H1 (cell line): ENCODE measurements at regions not wholly inside any gene's neighbourhood (a gene's known extent, or its start where the extent isn't known, plus 50 kb on each side); places are given as distances from the start of the nearest gene placed in this dataset.

Experiments used
- CTCF ChIA-PET: fragments of 300-600 bp; sonication (Branson Sonifier 250); formaldehyde crosslinking; loops from one replicate; lab custom pipeline; 2021; ENCODE audit not compliant: partially characterized antibody; lab: Charles Lee
- POLR2A ChIA-PET: fragments of 300-600 bp; sonication (Branson Sonifier 250); formaldehyde crosslinking; loops from one replicate; lab custom pipeline; 2021; ENCODE audit warnings: inconsistent platforms; ENCODE audit not compliant: partially characterized antibody; lab: Charles Lee
- DNase-seq, 2 experiments: peaks; one replicate each; pipeline versions ENCODE4 v3.0.0 to v3.0.0-alpha.2; 2010 to 2022; ENCODE audit warnings: low spot score in 2 of 2, low read depth in 1 of 2, mixed read lengths in 1 of 2
- FAIRE-seq: peaks from 2 replicates; lab custom pipeline; 2011; peaks lifted over from hg19 to GRCh38; lab: Jason Lieb, UNC
- H2AFZ ChIP-seq: 2 replicates; pipeline ENCODE4 v1.8.1; 2012; ENCODE audit warnings: low read length, inconsistent platforms
- H2AK5ac ChIP-seq: 2 replicates; pipeline ENCODE4 v1.6.1; 2013; ENCODE audit warnings: low read depth, low read length
- H2BK120ac ChIP-seq: replicated peaks from 2 replicates; pipeline ENCODE3; 2013; ENCODE audit warnings: low read depth, low read length, inconsistent platforms
- H2BK12ac ChIP-seq: 2 replicates; pipeline ENCODE4 v1.6.1; 2013; ENCODE audit warnings: low read depth, low read length
- H2BK15ac ChIP-seq: 2 replicates; pipeline ENCODE4 v1.6.1; 2013; ENCODE audit warnings: low read length
- H2BK20ac ChIP-seq: 2 replicates; pipeline ENCODE4 v1.6.1; 2013; ENCODE audit warnings: low read length
- H2BK5ac ChIP-seq: 2 replicates; pipeline ENCODE4 v1.6.1; 2013; ENCODE audit warnings: low read depth, low read length
- H3K14ac ChIP-seq: 2 replicates; pipeline ENCODE4 v1.6.1; 2013; ENCODE audit warnings: inconsistent platforms; ENCODE audit not compliant: insufficient read length
- H3K18ac ChIP-seq: 2 replicates; pipeline ENCODE4 v1.6.1; 2013; ENCODE audit warnings: low read length; ENCODE audit errors: extremely low read depth
- H3K23ac ChIP-seq: 2 replicates; pipeline ENCODE4 v1.6.1; 2013; ENCODE audit warnings: inconsistent platforms; ENCODE audit not compliant: insufficient read length
- H3K23me2 ChIP-seq: 2 replicates; pipeline ENCODE4 v1.6.1; 2013; ENCODE audit warnings: low read depth, low read length
- H3K27ac ChIP-seq: 2 replicates; pipeline ENCODE4 v1.6.1; 2011; ENCODE audit warnings: low read depth, low read length, inconsistent platforms
- H3K27me3 ChIP-seq, 4 experiments: replicated peaks in 1 of 4; 1 replicate in 1 of 4; 2 replicates in 3 of 4; pipeline versions ENCODE4 v1.6.1 to v1.8.1; 2011 to 2013; ENCODE audit warnings: low read length in 3 of 4, mild to moderate bottlenecking in 3 of 4, inconsistent platforms in 2 of 4, mixed read lengths in 2 of 4, moderate library complexity in 1 of 4; ENCODE audit not compliant: control insufficient read depth in 3 of 4, insufficient read depth in 3 of 4; ENCODE audit errors: extremely low read depth in 1 of 4
- H3K36me3 ChIP-seq, 4 experiments: 2 replicates each; pipeline versions ENCODE4 v1.6.1 to v1.8.1; 2011 to 2013; ENCODE audit warnings: mild to moderate bottlenecking in 4 of 4, low read length in 3 of 4, moderate library complexity in 2 of 4, control low read depth in 1 of 4, inconsistent platforms in 1 of 4; ENCODE audit not compliant: insufficient read depth in 4 of 4, control insufficient read depth in 2 of 4
- H3K4ac ChIP-seq: replicated peaks from 2 replicates; pipeline ENCODE3; 2013; ENCODE audit warnings: low read length, low read depth, mixed read lengths, inconsistent platforms; ENCODE audit not compliant: insufficient read length
- H3K4me1 ChIP-seq, 4 experiments: replicated peaks in 1 of 4; 1 replicate in 1 of 4; 2 replicates in 3 of 4; pipeline versions ENCODE4 v1.6.1 to v1.8.1; 2011 to 2013; ENCODE audit warnings: low read length in 3 of 4, inconsistent platforms in 2 of 4, mixed read lengths in 1 of 4; ENCODE audit not compliant: insufficient read depth in 4 of 4, control insufficient read depth in 3 of 4
- H3K4me2 ChIP-seq, 2 experiments: 2 replicates each; pipeline versions ENCODE4 v1.6.1 to v1.8.1; 2011 to 2013; ENCODE audit warnings: low read depth in 2 of 2, low read length in 2 of 2, control low read depth in 1 of 2, inconsistent platforms in 1 of 2, mild to moderate bottlenecking in 1 of 2; ENCODE audit not compliant: insufficient read depth in 1 of 2
- H3K4me3 ChIP-seq, 4 experiments: fragments of 200-600, 300-600 bp in 1 of 4; sonication (generic), shearing (Covaris generic), sonication (Bioruptor Twin) in 1 of 4; 2 replicates each; pipeline versions ENCODE4 v1.5.1 to v1.8.1; 2011 to 2016; ENCODE audit warnings: low read length in 4 of 4, low read depth in 3 of 4, control low read depth in 2 of 4, inconsistent platforms in 2 of 4, mild to moderate bottlenecking in 2 of 4, mixed read lengths in 1 of 4, moderate library complexity in 1 of 4; ENCODE audit not compliant: insufficient read depth in 2 of 4; ENCODE audit errors: extremely low read depth in 1 of 4
- H3K56ac ChIP-seq: replicated peaks from 2 replicates; pipeline ENCODE3; 2013; ENCODE audit warnings: low read depth, mild to moderate bottlenecking, mixed read lengths, low read length, inconsistent platforms; ENCODE audit not compliant: insufficient read length
- H3K79me1 ChIP-seq: 2 replicates; pipeline ENCODE4 v1.6.1; 2013; ENCODE audit warnings: low read depth, low read length, control low read depth
- H3K79me2 ChIP-seq, 2 experiments: 2 replicates each; pipeline versions ENCODE4 v1.6.1 to v1.8.1; 2012 to 2013; ENCODE audit warnings: low read length in 2 of 2, mild to moderate bottlenecking in 2 of 2, inconsistent platforms in 1 of 2; ENCODE audit not compliant: insufficient read depth in 2 of 2, control insufficient read depth in 1 of 2
- H3K9ac ChIP-seq, 4 experiments: replicated peaks in 1 of 4; 1 replicate in 1 of 4; 2 replicates in 3 of 4; pipeline versions ENCODE4 v1.6.1 to v1.8.1; 2011 to 2013; ENCODE audit warnings: low read depth in 3 of 4, low read length in 3 of 4, control low read depth in 2 of 4, mild to moderate bottlenecking in 2 of 4, moderate library complexity in 2 of 4, inconsistent platforms in 1 of 4; ENCODE audit errors: extremely low read depth in 1 of 4
- H3K9me3 ChIP-seq, 2 experiments: 2 replicates each; pipeline versions ENCODE4 v1.6.1 to v1.8.1; 2012 to 2013; ENCODE audit warnings: mild to moderate bottlenecking in 2 of 2, moderate library complexity in 2 of 2, control low read depth in 1 of 2, inconsistent platforms in 1 of 2, low read depth in 1 of 2, low read length in 1 of 2, mixed read lengths in 1 of 2; ENCODE audit not compliant: insufficient read depth in 2 of 2
- H4K20me1 ChIP-seq, 2 experiments: replicated peaks in 1 of 2; 2 replicates each; pipeline versions ENCODE3 to v1.8.1; 2011 to 2013; ENCODE audit warnings: inconsistent platforms in 2 of 2, low read length in 2 of 2, mild to moderate bottlenecking in 1 of 2; ENCODE audit not compliant: insufficient read depth in 2 of 2, control insufficient read depth in 1 of 2
- H4K5ac ChIP-seq: 2 replicates; pipeline ENCODE4 v1.6.1; 2013; ENCODE audit warnings: low read length, low read depth, mixed read lengths, inconsistent platforms; ENCODE audit not compliant: insufficient read length
- H4K8ac ChIP-seq: 2 replicates; pipeline ENCODE4 v1.8.0; 2013; ENCODE audit warnings: mild to moderate bottlenecking, moderate library complexity, low read length, inconsistent platforms; ENCODE audit not compliant: insufficient read depth; ENCODE audit errors: extremely low read depth
- H4K91ac ChIP-seq: replicated peaks from 2 replicates; pipeline ENCODE3; 2013; ENCODE audit warnings: low read length, mixed read lengths, inconsistent platforms; ENCODE audit not compliant: insufficient read length
- KDM5A ChIP-seq: fragments of 200-600 bp; IDR thresholded peaks from 2 replicates; pipeline ENCODE4 v1.7.1; 2012; ENCODE audit warnings: mild to moderate bottlenecking, low read length, inconsistent platforms, mixed read lengths
- TBP ChIP-seq: IDR thresholded peaks from 2 replicates; pipeline ENCODE4 v1.6.1; 2011; ENCODE audit warnings: low read depth, low read length, improper control_type of control experiment
- WGBS, 2 experiments: shearing (Covaris generic) in 1 of 2; methylation state at CpG; one replicate each; pipeline versions ENCODE4 v1.1.6 to v1.1.7; 2013 to 2015; ENCODE audit warnings: low lambda C conversion rate in 2 of 2, mixed read lengths in 2 of 2, inconsistent platforms in 1 of 2, low coverage in 1 of 2, missing lambda C conversion rate in 1 of 2; ENCODE audit not compliant: insufficient replicate concordance in 2 of 2, insufficient coverage in 1 of 2, insufficient read length in 1 of 2; ENCODE audit errors: extremely low coverage in 1 of 2, missing lambda C conversion rate in 1 of 2; 5-methylcytosine and 5-hydroxymethylcytosine counted together

DNA sequence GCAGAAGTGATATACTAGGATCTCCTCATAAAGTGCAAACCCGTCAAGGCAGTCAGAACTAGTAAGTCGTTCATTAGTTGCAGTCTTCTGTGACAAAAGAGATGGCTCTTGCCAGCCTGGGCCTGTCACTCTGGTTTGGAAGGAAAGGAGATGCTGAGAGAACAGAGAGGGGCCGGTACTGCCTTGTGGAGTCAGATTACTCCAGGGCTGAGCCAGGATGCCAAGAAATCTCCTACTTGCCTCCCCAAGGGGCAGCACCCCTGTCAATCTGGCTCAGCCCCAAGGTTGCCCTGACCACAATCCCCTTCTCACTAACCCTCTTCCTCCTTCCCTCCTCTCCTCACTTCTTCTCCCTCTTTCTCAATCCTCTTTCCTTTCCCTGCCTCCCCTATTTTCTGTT, 62.9 kb upstream of the ASPRV1 start:
- H2AFZ ChIP-seq, result no peak overlapping the region
- no peak overlapping the region for H3K4ac ChIP-seq
- POLR2A ChIA-PET, result interaction anchor here (0.8 to 1.1 kb wide), 2 partner anchors 14 to 64 kb away, joined by 3 to 4 read pairs; no protein-coding TSS in a partner anchor

More for the DNA sequence above, 62.9 kb upstream of the ASPRV1 start:
- Histone ChIP-seq H3K27ac (no peak overlapping the region), H2BK5ac (no peak overlapping the region), H3K36me3 (no peaks in the 10 kb centered on the region), H3K56ac (no peak overlapping the region), H2AK5ac (no peak overlapping the region), H3K23me2 (no peaks in the 10 kb centered on the region), H3K4me2 (0 out of 4 replicates have a peak overlapping the region, but pooled peaks of 1 of the 2 experiments have one; percentile 3), H3K79me1 (no peaks in the 10 kb centered on the region), H4K8ac (no peak overlapping the region), H2BK15ac (no peak overlapping the region), H2BK20ac (no peak overlapping the region), H3K18ac (no peak overlapping the region; the same call in 1 of the 2 replicates), H3K4me1 (peaks cover 0 to 8% (median 1%) of the 10 kb centered on the region in 4 experiments; a peak in 3 of 7 replicates), H3K9me3 (no peaks in the 10 kb centered on the region), H3K14ac (no peak overlapping the region), H3K79me2 (no peaks in the 10 kb centered on the region), H3K4me3 (no peak overlapping the region), H3K27me3 (no peaks in the 10 kb centered on the region), H4K20me1 (no peaks in the 10 kb centered on the region), H4K91ac (no peak overlapping the region), H3K9ac (no peak overlapping the region), H4K5ac (no peak overlapping the region), H2BK12ac (no peak overlapping the region), H2BK120ac (no peak overlapping the region), H3K23ac (no peak overlapping the region)
- TF ChIP-seq TBP (no peak), KDM5A (no peak)
- FAIRE-seq, result no peak
- CTCF ChIA-PET, result interaction anchor here (1.2 to 2.0 kb wide), 3 partner anchors 19 to 112 kb away, joined by 4 to 6 read pairs (median 5); no protein-coding TSS in a partner anchor
- DNase-seq, result peak in 1 of 2 experiments; percentile 56
- 60% methylated on average over 3 of the region's 3 CpGs; no CpG with 5 or more reads in 1 of the 2 experiments for WGBS, 2 experiments
